H9 (cell line): ENCODE measurements at regions not wholly inside any gene's neighbourhood (a gene's known extent, or its start where the extent isn't known, plus 50 kb on each side); places are given as distances from the start of the nearest gene placed in this dataset.

Experiments used
- DNase-seq: peaks from one replicate; pipeline ENCODE4 v3.0.0-alpha.2; 2017
- H2AFZ ChIP-seq: one replicate; pipeline ENCODE4 v1.6.1; 2013; ENCODE audit warnings: mild to moderate bottlenecking, low read length, control low read depth, moderate library complexity
- H2AK5ac ChIP-seq: 2 replicates; pipeline ENCODE4 v1.6.1; 2013; ENCODE audit warnings: low read length, control low read depth, mixed read lengths; ENCODE audit not compliant: insufficient read length
- H2BK120ac ChIP-seq: one replicate; pipeline ENCODE4 v1.6.1; 2013; ENCODE audit warnings: low read depth, mild to moderate bottlenecking, low read length, control low read depth, inconsistent platforms; ENCODE audit not compliant: poor library complexity, severe bottlenecking
- H2BK12ac ChIP-seq: 2 replicates; pipeline ENCODE4 v1.6.1; 2013; ENCODE audit warnings: low read length, control low read depth, mixed read lengths, low read depth; ENCODE audit not compliant: insufficient read length
- H2BK15ac ChIP-seq: 2 replicates; pipeline ENCODE4 v1.6.1; 2013; ENCODE audit warnings: low read depth, low read length, control low read depth
- H2BK20ac ChIP-seq: one replicate; pipeline ENCODE4 v1.6.1; 2013; ENCODE audit warnings: low read depth, mild to moderate bottlenecking, low read length, control low read depth, inconsistent platforms; ENCODE audit not compliant: poor library complexity, severe bottlenecking
- H2BK5ac ChIP-seq: 2 replicates; pipeline ENCODE4 v1.6.1; 2013; ENCODE audit warnings: low read length, control low read depth, mixed read lengths; ENCODE audit not compliant: insufficient read length
- H3K14ac ChIP-seq: 2 replicates; pipeline ENCODE4 v1.6.1; 2013; ENCODE audit warnings: low read length, control low read depth; ENCODE audit not compliant: insufficient read depth
- H3K18ac ChIP-seq: 2 replicates; pipeline ENCODE4 v1.6.1; 2013; ENCODE audit warnings: low read depth, mild to moderate bottlenecking, mixed read lengths, low read length, control low read depth; ENCODE audit not compliant: insufficient read length
- H3K23ac ChIP-seq: 2 replicates; pipeline ENCODE4 v1.6.1; 2013; ENCODE audit warnings: low read length, control low read depth, mixed read lengths, low read depth; ENCODE audit not compliant: insufficient read length
- H3K23me2 ChIP-seq: 2 replicates; pipeline ENCODE4 v1.6.1; 2013; ENCODE audit warnings: low read depth, mild to moderate bottlenecking, mixed read lengths, low read length, control low read depth; ENCODE audit not compliant: insufficient read length, poor library complexity, severe bottlenecking
- H3K27ac ChIP-seq: 2 replicates; pipeline ENCODE4 v1.5.1; 2013; ENCODE audit warnings: low read length, control low read depth, mixed read lengths, low read depth; ENCODE audit not compliant: insufficient read length
- H3K27me3 ChIP-seq: 2 replicates; pipeline ENCODE4 v1.6.1; 2013; ENCODE audit warnings: low read length, control low read depth, inconsistent platforms; ENCODE audit not compliant: insufficient read depth
- H3K4ac ChIP-seq: 2 replicates; pipeline ENCODE4 v1.6.1; 2013; ENCODE audit warnings: low read depth, mild to moderate bottlenecking, control low read depth, inconsistent platforms, low read length, moderate library complexity
- H3K4me1 ChIP-seq: 2 replicates; pipeline ENCODE4 v1.6.1; 2013; ENCODE audit warnings: low read length, control low read depth, inconsistent platforms; ENCODE audit not compliant: insufficient read depth
- H3K4me2 ChIP-seq: 2 replicates; pipeline ENCODE4 v1.6.1; 2013; ENCODE audit warnings: low read length, control low read depth, mixed read lengths; ENCODE audit not compliant: insufficient read length, insufficient read depth
- H3K56ac ChIP-seq: 2 replicates; pipeline ENCODE4 v1.6.1; 2013; ENCODE audit warnings: low read depth, mild to moderate bottlenecking, mixed read lengths, low read length, control low read depth; ENCODE audit not compliant: insufficient read length
- H3K79me1 ChIP-seq: 2 replicates; pipeline ENCODE4 v1.6.1; 2013; ENCODE audit warnings: low read depth, mild to moderate bottlenecking, moderate library complexity, low read length, control low read depth, inconsistent platforms; ENCODE audit not compliant: insufficient read depth, poor library complexity, severe bottlenecking
- H3K79me2 ChIP-seq: 2 replicates; pipeline ENCODE4 v1.6.1; 2013; ENCODE audit warnings: low read length, control low read depth, inconsistent platforms; ENCODE audit not compliant: insufficient read depth
- H3K9ac ChIP-seq: 2 replicates; pipeline ENCODE4 v1.6.1; 2013; ENCODE audit warnings: low read length, control low read depth, mixed read lengths; ENCODE audit not compliant: insufficient read length; ENCODE audit errors: extremely low read depth
- H3K9me3 ChIP-seq: one replicate; pipeline ENCODE4 v1.6.1; 2013; ENCODE audit warnings: low read depth, low read length, inconsistent platforms; ENCODE audit not compliant: control insufficient read depth
- H3T11ph ChIP-seq: one replicate; pipeline ENCODE4 v1.6.1; 2013; ENCODE audit warnings: mild to moderate bottlenecking, low read length, control low read depth, inconsistent platforms
- H4K20me1 ChIP-seq: one replicate; pipeline ENCODE4 v1.6.1; 2013; ENCODE audit not compliant: control insufficient read depth, insufficient read length, insufficient read depth
- H4K5ac ChIP-seq: 2 replicates; pipeline ENCODE4 v1.6.1; 2013; ENCODE audit warnings: low read depth, mild to moderate bottlenecking, mixed read lengths, low read length, control low read depth; ENCODE audit not compliant: insufficient read length
- H4K8ac ChIP-seq: replicated peaks from 2 replicates; pipeline ENCODE4 v1.6.1; 2013; ENCODE audit warnings: low read length, control low read depth, mixed read lengths, low read depth; ENCODE audit not compliant: insufficient read length
- H4K91ac ChIP-seq: 2 replicates; pipeline ENCODE4 v1.6.1; 2013; ENCODE audit warnings: low read depth, mild to moderate bottlenecking, moderate library complexity, mixed read lengths, low read length, control low read depth; ENCODE audit not compliant: insufficient read length
- H3K27ac Mint-ChIP-seq, 3 experiments: 2 replicates in 2 of 3; 3 replicates in 1 of 3; pipeline ENCODE4 v1.8.0; 2020 to 2021; ENCODE audit warnings: mixed read lengths in 3 of 3, mild to moderate bottlenecking in 1 of 3, moderate library complexity in 1 of 3
- H3K27me3 Mint-ChIP-seq: 2 replicates; pipeline ENCODE4 v1.8.0; 2021; ENCODE audit warnings: low read depth, mild to moderate bottlenecking, moderate library complexity, mixed read lengths
- H3K36me3 Mint-ChIP-seq, 3 experiments: 2 replicates in 2 of 3; 3 replicates in 1 of 3; pipeline ENCODE4 v1.8.0; 2020 to 2021; ENCODE audit warnings: low read depth in 3 of 3, mixed read lengths in 3 of 3; ENCODE audit not compliant: insufficient read depth in 1 of 3
- H3K4me1 Mint-ChIP-seq, 2 experiments: 2 replicates each; pipeline ENCODE4 v1.8.0; 2020; ENCODE audit warnings: mixed read lengths in 2 of 2
- H3K4me3 Mint-ChIP-seq, 2 experiments: 2 replicates in 1 of 2; 3 replicates in 1 of 2; pipeline ENCODE4 v1.8.0; 2020 to 2021; ENCODE audit warnings: mild to moderate bottlenecking in 2 of 2, mixed read lengths in 2 of 2, moderate library complexity in 1 of 2
- H3K9me3 Mint-ChIP-seq, 2 experiments: 2 replicates in 1 of 2; 3 replicates in 1 of 2; pipeline ENCODE4 v1.8.0; 2020; ENCODE audit warnings: mild to moderate bottlenecking in 2 of 2, mixed read lengths in 2 of 2, moderate library complexity in 1 of 2
- CTCF ChIP-seq: fragments of 200-600 bp; sonication (generic); conservative IDR thresholded peaks from 3 replicates; pipeline ENCODE4 v1.8.0; 2021; ENCODE audit warnings: antibody characterized with exemption, mild to moderate bottlenecking
- WGBS: extraction: QIAGEN DNeasy Blood & Tissue Kit; methylation state at CpG from one replicate; pipeline ENCODE4 v1.1.7; 2013; ENCODE audit warnings: missing lambda C conversion rate, low lambda C conversion rate, mixed read lengths; ENCODE audit not compliant: insufficient read length; ENCODE audit errors: extremely low coverage; 5-methylcytosine and 5-hydroxymethylcytosine counted together

- Histone ChIP-seq H3K14ac (no peak overlapping the region), H3T11ph (no peak overlapping the region), H4K91ac (no peak overlapping the region), H4K5ac (no peak overlapping the region), H3K9ac (no peak overlapping the region), H3K27me3 (no peaks in the 10 kb centered on the region), H2BK15ac (no peak overlapping the region), H3K27ac (no peak overlapping the region), H2AK5ac (no peak overlapping the region), H4K20me1 (no peaks in the 10 kb centered on the region), H3K23ac (no peak overlapping the region), H2BK20ac (no peak overlapping the region), H2AFZ (no peak overlapping the region), H3K23me2 (no peaks in the 10 kb centered on the region), H3K4ac (no peak overlapping the region), H3K56ac (no peak overlapping the region), H3K79me2 (no peaks in the 10 kb centered on the region), H3K4me1 (peaks cover 9% of the 10 kb centered on the region; the same call in 1 of the 2 replicates), H4K8ac (no peak overlapping the region), H3K79me1 (no peaks in the 10 kb centered on the region), H2BK120ac (no peak overlapping the region), H2BK5ac (no peak overlapping the region), H3K18ac (no peak overlapping the region), H3K9me3 (no peaks in the 10 kb centered on the region), H2BK12ac (no peak overlapping the region), H3K4me2 (no peak overlapping the region)
- H3K4me1 Mint-ChIP-seq = peaks cover 46% of the 10 kb centered on the region in 2 experiments
- no peak overlapping the region; a peak in 1 of 5 replicates for H3K4me3 Mint-ChIP-seq
- no peaks in the 10 kb centered on the region; the same call in 1 of the 2 replicates for H3K27me3 Mint-ChIP-seq
- peaks cover 8 to 11% of the 10 kb centered on the region in 2 experiments; a peak in 4 of 5 replicates for H3K9me3 Mint-ChIP-seq
- H3K36me3 Mint-ChIP-seq = peaks cover 9 to 19% (median 17%) of the 10 kb centered on the region in 3 experiments
- DNase-seq = no peak
- H3K27ac Mint-ChIP-seq = 0 out of 7 replicates have a peak overlapping the region, but pooled peaks of 1 of the 3 experiments have one; percentile 48
- no peak for TF ChIP-seq CTCF
- no CpG with 5 or more reads among the region's 2 CpGs for WGBS
These were observed 718.8 kb upstream of the TMPRSS15 start for GRCh38 chr21:19122356-19122755.
